ENCODE measurements at regions not wholly inside any gene's neighbourhood (a gene's known extent, or its start where the extent isn't known, plus 50 kb on each side); places are given as distances from the start of the nearest gene placed in this dataset.

DNA sequence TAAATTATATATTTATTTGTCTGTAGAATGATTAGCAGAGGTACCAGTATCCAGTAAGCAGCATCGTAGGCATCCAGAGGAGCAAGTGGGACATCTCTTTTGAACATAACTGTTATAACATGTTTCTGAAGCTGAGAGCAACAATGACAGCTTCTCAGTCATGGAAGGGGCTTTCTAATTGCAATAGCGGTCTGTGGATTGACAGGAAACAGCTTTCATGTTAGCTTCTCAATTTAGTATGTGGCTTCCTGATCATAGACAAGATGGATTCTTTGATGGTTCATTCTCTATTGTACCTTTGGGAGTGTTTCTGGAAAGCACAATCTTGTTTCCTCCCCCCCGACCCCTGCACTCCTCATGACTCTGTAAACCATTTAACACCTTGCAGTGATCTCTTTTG is 434.6 kb upstream of the GNPDA2 start:
- TF ChIP-seq ZFP3 (CRISPR knock-in tag; IDR thresholded peaks at IDR 0.05) (no peak), ZNF8 (CRISPR knock-in tag; IDR thresholded peaks at IDR 0.05) (no peak), RARB (CRISPR knock-in tag; IDR thresholded peaks at IDR 0.05) (no peak), BACH2 (CRISPR knock-in tag; IDR thresholded peaks at IDR 0.05; ENCODE audit: borderline replicate concordance) (no peak), OSR1 (CRISPR knock-in tag; IDR thresholded peaks at IDR 0.05) (no peak), ZFP30 (CRISPR knock-in tag; IDR thresholded peaks at IDR 0.05) (no peak), ARNTL (CRISPR knock-in tag; IDR thresholded peaks at IDR 0.05; ENCODE audit: borderline replicate concordance, low read depth) (no peak), TOX (CRISPR knock-in tag; IDR thresholded peaks at IDR 0.05; ENCODE audit: borderline replicate concordance) (no peak), SNAI2 (CRISPR knock-in tag; IDR thresholded peaks at IDR 0.05) (no peak), ZC3H10 (CRISPR knock-in tag; IDR thresholded peaks at IDR 0.05) (no peak), ZNF70 (CRISPR knock-in tag; IDR thresholded peaks at IDR 0.05) (no peak), ISL1 (CRISPR knock-in tag; IDR thresholded peaks at IDR 0.05) (no peak)
- TF ChIP-seq, protein P1, sequence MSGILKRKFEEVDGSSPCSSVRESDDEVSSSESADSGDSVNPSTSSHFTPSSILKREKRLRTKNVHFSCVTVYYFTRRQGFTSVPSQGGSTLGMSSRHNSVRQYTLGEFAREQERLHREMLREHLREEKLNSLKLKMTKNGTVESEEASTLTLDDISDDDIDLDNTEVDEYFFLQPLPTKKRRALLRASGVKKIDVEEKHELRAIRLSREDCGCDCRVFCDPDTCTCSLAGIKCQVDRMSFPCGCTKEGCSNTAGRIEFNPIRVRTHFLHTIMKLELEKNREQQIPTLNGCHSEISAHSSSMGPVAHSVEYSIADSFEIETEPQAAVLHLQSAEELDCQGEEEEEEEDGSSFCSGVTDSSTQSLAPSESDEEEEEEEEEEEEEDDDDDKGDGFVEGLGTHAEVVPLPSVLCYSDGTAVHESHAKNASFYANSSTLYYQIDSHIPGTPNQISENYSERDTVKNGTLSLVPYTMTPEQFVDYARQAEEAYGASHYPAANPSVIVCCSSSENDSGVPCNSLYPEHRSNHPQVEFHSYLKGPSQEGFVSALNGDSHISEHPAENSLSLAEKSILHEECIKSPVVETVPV (CRISPR knock-in tag; IDR thresholded peaks at IDR 0.05): no peak
- TF ChIP-seq, protein P2, sequence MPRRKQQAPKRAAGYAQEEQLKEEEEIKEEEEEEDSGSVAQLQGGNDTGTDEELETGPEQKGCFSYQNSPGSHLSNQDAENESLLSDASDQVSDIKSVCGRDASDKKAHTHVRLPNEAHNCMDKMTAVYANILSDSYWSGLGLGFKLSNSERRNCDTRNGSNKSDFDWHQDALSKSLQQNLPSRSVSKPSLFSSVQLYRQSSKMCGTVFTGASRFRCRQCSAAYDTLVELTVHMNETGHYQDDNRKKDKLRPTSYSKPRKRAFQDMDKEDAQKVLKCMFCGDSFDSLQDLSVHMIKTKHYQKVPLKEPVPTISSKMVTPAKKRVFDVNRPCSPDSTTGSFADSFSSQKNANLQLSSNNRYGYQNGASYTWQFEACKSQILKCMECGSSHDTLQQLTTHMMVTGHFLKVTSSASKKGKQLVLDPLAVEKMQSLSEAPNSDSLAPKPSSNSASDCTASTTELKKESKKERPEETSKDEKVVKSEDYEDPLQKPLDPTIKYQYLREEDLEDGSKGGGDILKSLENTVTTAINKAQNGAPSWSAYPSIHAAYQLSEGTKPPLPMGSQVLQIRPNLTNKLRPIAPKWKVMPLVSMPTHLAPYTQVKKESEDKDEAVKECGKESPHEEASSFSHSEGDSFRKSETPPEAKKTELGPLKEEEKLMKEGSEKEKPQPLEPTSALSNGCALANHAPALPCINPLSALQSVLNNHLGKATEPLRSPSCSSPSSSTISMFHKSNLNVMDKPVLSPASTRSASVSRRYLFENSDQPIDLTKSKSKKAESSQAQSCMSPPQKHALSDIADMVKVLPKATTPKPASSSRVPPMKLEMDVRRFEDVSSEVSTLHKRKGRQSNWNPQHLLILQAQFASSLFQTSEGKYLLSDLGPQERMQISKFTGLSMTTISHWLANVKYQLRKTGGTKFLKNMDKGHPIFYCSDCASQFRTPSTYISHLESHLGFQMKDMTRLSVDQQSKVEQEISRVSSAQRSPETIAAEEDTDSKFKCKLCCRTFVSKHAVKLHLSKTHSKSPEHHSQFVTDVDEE (CRISPR knock-in tag; IDR thresholded peaks at IDR 0.05): no peak
- TF ChIP-seq, protein P3, sequence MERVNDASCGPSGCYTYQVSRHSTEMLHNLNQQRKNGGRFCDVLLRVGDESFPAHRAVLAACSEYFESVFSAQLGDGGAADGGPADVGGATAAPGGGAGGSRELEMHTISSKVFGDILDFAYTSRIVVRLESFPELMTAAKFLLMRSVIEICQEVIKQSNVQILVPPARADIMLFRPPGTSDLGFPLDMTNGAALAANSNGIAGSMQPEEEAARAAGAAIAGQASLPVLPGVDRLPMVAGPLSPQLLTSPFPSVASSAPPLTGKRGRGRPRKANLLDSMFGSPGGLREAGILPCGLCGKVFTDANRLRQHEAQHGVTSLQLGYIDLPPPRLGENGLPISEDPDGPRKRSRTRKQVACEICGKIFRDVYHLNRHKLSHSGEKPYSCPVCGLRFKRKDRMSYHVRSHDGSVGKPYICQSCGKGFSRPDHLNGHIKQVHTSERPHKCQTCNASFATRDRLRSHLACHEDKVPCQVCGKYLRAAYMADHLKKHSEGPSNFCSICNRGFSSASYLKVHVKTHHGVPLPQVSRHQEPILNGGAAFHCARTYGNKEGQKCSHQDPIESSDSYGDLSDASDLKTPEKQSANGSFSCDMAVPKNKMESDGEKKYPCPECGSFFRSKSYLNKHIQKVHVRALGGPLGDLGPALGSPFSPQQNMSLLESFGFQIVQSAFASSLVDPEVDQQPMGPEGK (CRISPR knock-in tag; IDR thresholded peaks at IDR 0.05; ENCODE audit: borderline replicate concordance): no peak
- TF ChIP-seq, protein P4, sequence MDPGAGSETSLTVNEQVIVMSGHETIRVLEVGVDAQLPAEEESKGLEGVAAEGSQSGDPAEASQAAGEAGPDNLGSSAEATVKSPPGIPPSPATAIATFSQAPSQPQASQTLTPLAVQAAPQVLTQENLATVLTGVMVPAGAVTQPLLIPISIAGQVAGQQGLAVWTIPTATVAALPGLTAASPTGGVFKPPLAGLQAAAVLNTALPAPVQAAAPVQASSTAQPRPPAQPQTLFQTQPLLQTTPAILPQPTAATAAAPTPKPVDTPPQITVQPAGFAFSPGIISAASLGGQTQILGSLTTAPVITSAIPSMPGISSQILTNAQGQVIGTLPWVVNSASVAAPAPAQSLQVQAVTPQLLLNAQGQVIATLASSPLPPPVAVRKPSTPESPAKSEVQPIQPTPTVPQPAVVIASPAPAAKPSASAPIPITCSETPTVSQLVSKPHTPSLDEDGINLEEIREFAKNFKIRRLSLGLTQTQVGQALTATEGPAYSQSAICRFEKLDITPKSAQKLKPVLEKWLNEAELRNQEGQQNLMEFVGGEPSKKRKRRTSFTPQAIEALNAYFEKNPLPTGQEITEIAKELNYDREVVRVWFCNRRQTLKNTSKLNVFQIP (CRISPR knock-in tag; IDR thresholded peaks at IDR 0.05; ENCODE audit: borderline replicate concordance, low read depth): no peak
- TF ChIP-seq, protein P5, sequence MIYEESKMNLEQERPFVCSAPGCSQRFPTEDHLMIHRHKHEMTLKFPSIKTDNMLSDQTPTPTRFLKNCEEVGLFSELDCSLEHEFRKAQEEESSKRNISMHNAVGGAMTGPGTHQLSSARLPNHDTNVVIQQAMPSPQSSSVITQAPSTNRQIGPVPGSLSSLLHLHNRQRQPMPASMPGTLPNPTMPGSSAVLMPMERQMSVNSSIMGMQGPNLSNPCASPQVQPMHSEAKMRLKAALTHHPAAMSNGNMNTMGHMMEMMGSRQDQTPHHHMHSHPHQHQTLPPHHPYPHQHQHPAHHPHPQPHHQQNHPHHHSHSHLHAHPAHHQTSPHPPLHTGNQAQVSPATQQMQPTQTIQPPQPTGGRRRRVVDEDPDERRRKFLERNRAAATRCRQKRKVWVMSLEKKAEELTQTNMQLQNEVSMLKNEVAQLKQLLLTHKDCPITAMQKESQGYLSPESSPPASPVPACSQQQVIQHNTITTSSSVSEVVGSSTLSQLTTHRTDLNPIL (CRISPR knock-in tag; IDR thresholded peaks at IDR 0.05; ENCODE audit: low read depth): no peak
- ATAC-seq: no peak

DNA sequence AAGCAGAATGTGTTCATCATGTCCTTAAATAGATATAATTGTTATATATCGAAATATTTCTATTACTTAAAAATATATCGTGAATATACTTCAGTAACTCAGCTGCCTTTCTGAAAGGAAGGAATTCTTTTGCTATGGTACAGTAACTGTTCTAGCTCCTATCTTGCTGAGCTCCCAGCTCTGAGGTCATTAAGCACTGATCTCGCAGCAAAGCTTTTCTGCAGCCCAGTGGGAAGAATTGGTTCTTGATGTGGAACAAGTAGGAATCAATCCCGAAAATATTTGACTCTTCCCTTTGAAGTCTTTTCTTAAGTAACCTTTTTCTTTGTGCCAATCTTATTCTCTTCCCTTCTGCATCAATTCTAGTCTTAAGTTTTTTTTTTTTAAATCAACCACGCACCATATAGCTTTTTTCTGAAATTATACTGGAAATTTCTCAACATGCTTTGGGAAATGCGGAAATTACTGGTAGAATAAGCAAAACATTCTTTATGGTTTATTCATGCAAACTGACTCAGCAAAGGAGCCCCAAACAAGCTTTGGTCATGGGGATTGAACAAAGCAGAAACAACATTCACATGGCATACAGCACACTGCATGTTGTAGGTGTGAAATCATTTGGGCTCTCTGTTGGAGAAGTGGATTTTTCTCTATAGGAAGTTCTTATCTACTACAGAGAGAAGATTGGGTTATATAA is 428.9 kb upstream of the GNPDA2 start:
- no peak for ATAC-seq
- TF ChIP-seq ESRRG (CRISPR knock-in tag; IDR thresholded peaks at IDR 0.05): no peak
- no peak for TF ChIP-seq ZFP3 (CRISPR knock-in tag; IDR thresholded peaks at IDR 0.05)
- no peak for TF ChIP-seq ZNF70 (CRISPR knock-in tag; IDR thresholded peaks at IDR 0.05)
- TF ChIP-seq SNAI2 (CRISPR knock-in tag; IDR thresholded peaks at IDR 0.05): no peak
- no peak for TF ChIP-seq ZNF8 (CRISPR knock-in tag; IDR thresholded peaks at IDR 0.05)
- TF ChIP-seq, protein P5 (CRISPR knock-in tag; IDR thresholded peaks at IDR 0.05; ENCODE audit: low read depth): no peak
- TF ChIP-seq OSR1 (CRISPR knock-in tag; IDR thresholded peaks at IDR 0.05): no peak
- TF ChIP-seq, protein P1 (CRISPR knock-in tag; IDR thresholded peaks at IDR 0.05): no peak

Data from SK-N-SH treated with all-trans-retinoic acid at 6 μM for 48 hours (cell line).